Naive thymus-derived CD4-positive, alpha-beta T cell (primary cell): ENCODE measurements at regions not wholly inside any gene's neighbourhood (a gene's known extent, or its start where the extent isn't known, plus 50 kb on each side); places are given as distances from the start of the nearest gene placed in this dataset.

Source experiments
- ATAC-seq: fragments of 150-1000 bp; cut with Tn5 transposase; 2 replicates; pipeline ENCODE4 v1.10.0; 2021; ENCODE audit warnings: mild to moderate bottlenecking, moderate library complexity
- CTCF ChIA-PET: fragments of 350-600 bp; sonication (Branson Sonifier 250); formaldehyde crosslinking; loops from one replicate; lab custom pipeline; 2021; ENCODE audit warnings: antibody characterized with exemption; lab: Charles Lee
- POLR2A ChIA-PET: fragments of 350-600 bp; sonication (Branson Sonifier 250); formaldehyde crosslinking; loops from one replicate; lab custom pipeline; 2021; ENCODE audit warnings: antibody characterized with exemption, inconsistent platforms; lab: Charles Lee
- DNase-seq, 9 donors: peaks; one replicate each; pipeline versions ENCODE4 v3.0.0 to v3.0.0-alpha.2; 2020 to 2022; ENCODE audit warnings: mixed read lengths in 1 of 9
- H3K27ac ChIP-seq: one replicate; pipeline ENCODE4 v1.7.0; 2013; ENCODE audit warnings: mild to moderate bottlenecking, low read depth, low read length, moderate library complexity
- H3K27me3 ChIP-seq, 2 donors: one replicate each; pipeline ENCODE4 v1.7.0; 2013; ENCODE audit warnings: low read length in 2 of 2, mild to moderate bottlenecking in 2 of 2, moderate library complexity in 2 of 2; ENCODE audit not compliant: control insufficient read depth in 2 of 2, insufficient read depth in 2 of 2
- H3K36me3 ChIP-seq, 3 experiments: 1 replicate in 2 of 3; 2 replicates in 1 of 3; pipeline ENCODE4 v1.7.0; 2013; ENCODE audit warnings: low read length in 3 of 3, mild to moderate bottlenecking in 3 of 3, moderate library complexity in 1 of 3; ENCODE audit not compliant: insufficient read depth in 3 of 3, control insufficient read depth in 2 of 3
- H3K4me1 ChIP-seq, 2 donors: one replicate each; pipeline ENCODE4 v1.7.0; 2013; ENCODE audit warnings: low read length in 2 of 2, mild to moderate bottlenecking in 2 of 2, moderate library complexity in 1 of 2; ENCODE audit not compliant: control insufficient read depth in 2 of 2, insufficient read depth in 2 of 2
- H3K4me3 ChIP-seq: 2 replicates; pipeline ENCODE4 v1.7.0; 2013; ENCODE audit warnings: mild to moderate bottlenecking, low read length
- H3K9me3 ChIP-seq, 3 experiments: 1 replicate in 2 of 3; 2 replicates in 1 of 3; pipeline ENCODE4 v1.7.0; 2013; ENCODE audit warnings: low read length in 3 of 3; ENCODE audit not compliant: control insufficient read depth in 2 of 3
- H3K27ac Mint-ChIP-seq, 9 donors: one replicate each; pipeline ENCODE4 v1.8.0; 2020 to 2022; ENCODE audit warnings: mixed read lengths in 9 of 9, mild to moderate bottlenecking in 8 of 9, moderate library complexity in 5 of 9, inconsistent platforms in 2 of 9
- H3K27me3 Mint-ChIP-seq, 5 donors: one replicate each; pipeline ENCODE4 v1.8.0; 2021 to 2022; ENCODE audit warnings: mixed read lengths in 5 of 5, mild to moderate bottlenecking in 1 of 5
- H3K36me3 Mint-ChIP-seq, 5 donors: one replicate each; pipeline ENCODE4 v1.8.0; 2020 to 2022; ENCODE audit warnings: mixed read lengths in 5 of 5, mild to moderate bottlenecking in 3 of 5, inconsistent platforms in 1 of 5
- H3K4me1 Mint-ChIP-seq, 7 donors: one replicate each; pipeline ENCODE4 v1.8.0; 2020 to 2022; ENCODE audit warnings: mixed read lengths in 7 of 7, mild to moderate bottlenecking in 3 of 7, inconsistent platforms in 1 of 7
- H3K4me3 Mint-ChIP-seq, 10 donors: one replicate each; pipeline ENCODE4 v1.8.0; 2020 to 2022; ENCODE audit warnings: mild to moderate bottlenecking in 10 of 10, mixed read lengths in 10 of 10, moderate library complexity in 6 of 10, inconsistent platforms in 2 of 10
- H3K9me3 Mint-ChIP-seq, 11 donors: one replicate each; pipeline ENCODE4 v1.8.0; 2020 to 2022; ENCODE audit warnings: mixed read lengths in 11 of 11, mild to moderate bottlenecking in 4 of 11, inconsistent platforms in 1 of 11, moderate library complexity in 1 of 11
- intact Hi-C, 2 donors: fragments of 100-400 bp; cut with micrococcal nuclease; formaldehyde crosslinking; loops; one replicate each; pipeline ENCODE4 v1.15.1; 2023

DNA sequence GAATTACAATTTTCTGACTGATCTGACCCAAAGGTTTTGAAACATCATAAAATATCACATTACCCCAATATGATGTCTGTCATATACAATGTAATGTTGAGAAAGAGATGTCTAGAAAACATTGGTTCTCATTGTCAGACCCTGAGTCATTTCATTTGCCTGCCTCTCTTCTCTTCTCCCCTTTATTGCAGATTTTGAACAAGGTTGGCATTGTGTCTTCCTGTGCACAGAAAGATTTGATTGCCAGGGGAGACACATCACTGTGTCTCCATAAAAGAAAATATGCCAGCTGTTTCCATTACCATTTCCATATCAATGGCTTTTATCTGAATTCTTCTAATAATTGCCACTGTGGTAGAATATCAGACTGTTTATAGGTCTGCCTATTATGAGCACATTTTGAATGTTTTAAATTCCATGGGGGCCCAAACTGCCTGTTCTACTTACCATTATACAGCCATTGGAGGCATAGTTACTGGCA is 65.6 kb downstream of the IFI44 start:
- Histone ChIP-seq H3K4me1 (no peaks in the 10 kb centered on the region), H3K36me3 (no peaks in the 10 kb centered on the region), H3K27ac (no peak overlapping the region), H3K9me3 (no peaks in the 10 kb centered on the region), H3K27me3 (no peaks in the 10 kb centered on the region), H3K4me3 (no peak overlapping the region)
- DNase-seq = no peak
- ChIA-PET POLR2A (no interaction called here), CTCF (interaction anchor here (0.5 kb wide), 1 partner anchor 357 kb away, joined by 3 read pairs; no protein-coding TSS in a partner anchor)
- intact Hi-C loops = no loop called here
- peaks cover 6 to 15% (median 7%) of the 10 kb centered on the region in 5 donors for H3K27me3 Mint-ChIP-seq
- no peak overlapping the region for H3K4me3 Mint-ChIP-seq
- no peaks in the 10 kb centered on the region for H3K36me3 Mint-ChIP-seq
- ATAC-seq = no peak
- no peak overlapping the region for H3K27ac Mint-ChIP-seq
- peaks cover 0 to 1% (median 0%) of the 10 kb centered on the region in 11 donors for H3K9me3 Mint-ChIP-seq
- no peaks in the 10 kb centered on the region for H3K4me1 Mint-ChIP-seq

DNA sequence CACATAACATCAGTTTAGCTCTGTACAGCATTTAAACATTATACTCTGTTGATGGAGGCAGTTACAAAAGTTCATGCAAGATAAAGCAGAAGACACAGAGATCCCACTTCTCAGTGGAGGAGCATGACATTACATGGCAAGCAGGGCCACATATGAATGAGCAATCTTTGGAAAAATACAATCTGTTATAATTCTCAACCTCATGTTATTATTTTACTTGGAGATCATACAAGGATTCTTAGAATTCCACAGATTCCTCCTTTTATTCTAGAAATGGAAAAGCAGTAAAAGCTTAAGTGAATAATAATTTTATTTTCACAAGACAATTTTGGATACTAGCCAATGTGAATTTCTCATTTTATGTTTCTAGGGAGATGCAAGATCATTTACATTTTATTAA is 66.6 kb downstream of the IFI44 start:
- Histone ChIP-seq H3K36me3 (no peaks in the 10 kb centered on the region), H3K4me3 (no peak overlapping the region), H3K9me3 (no peaks in the 10 kb centered on the region), H3K27me3 (no peaks in the 10 kb centered on the region), H3K27ac (no peak overlapping the region), H3K4me1 (no peaks in the 10 kb centered on the region)
- Mint-ChIP-seq H3K9me3 (peaks cover 0 to 1% (median 0%) of the 10 kb centered on the region in 11 donors), H3K4me1 (no peaks in the 10 kb centered on the region), H3K4me3 (no peak overlapping the region), H3K27me3 (peaks cover 6 to 18% (median 7%) of the 10 kb centered on the region in 5 donors), H3K36me3 (no peaks in the 10 kb centered on the region), H3K27ac (no peak overlapping the region)
- CTCF ChIA-PET = no interaction called here
- ATAC-seq (no peak), DNase-seq (no peak)
- intact Hi-C loops = no loop called here
- POLR2A ChIA-PET = no interaction called here

- no peaks in the 10 kb centered on the region for H3K4me1 ChIP-seq
- ATAC-seq = no peak
- H3K4me3 Mint-ChIP-seq = no peak overlapping the region
Observed at GRCh38 chr1:78718566-78718965, 68.9 kb downstream of the IFI44 start.

DNA sequence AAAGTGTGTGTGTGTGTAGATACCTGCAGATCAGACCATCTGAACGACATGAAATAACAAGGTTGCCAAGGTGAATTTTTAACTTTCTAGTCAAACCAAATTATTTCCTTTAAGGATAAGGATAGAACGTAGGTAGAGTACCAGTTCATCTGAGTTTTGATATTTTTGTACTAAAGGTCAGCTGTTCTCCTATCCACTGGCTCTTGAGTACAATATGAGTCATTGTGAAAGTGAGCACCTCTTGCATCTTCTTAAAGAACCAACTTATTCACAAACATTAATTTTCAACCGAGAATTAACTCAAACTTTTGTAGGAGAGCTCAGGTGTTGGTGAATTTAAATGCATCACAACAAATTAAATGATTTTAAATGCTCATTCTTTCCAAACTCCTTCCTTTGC is 71.5 kb downstream of the IFI44 start:
- intact Hi-C loops = no loop called here
- CTCF ChIA-PET = no interaction called here
- Histone ChIP-seq H3K4me1 (no peaks in the 10 kb centered on the region), H3K36me3 (no peaks in the 10 kb centered on the region), H3K27ac (no peak overlapping the region), H3K4me3 (no peak overlapping the region), H3K27me3 (no peaks in the 10 kb centered on the region), H3K9me3 (no peaks in the 10 kb centered on the region)
- ATAC-seq = no peak
- Mint-ChIP-seq H3K36me3 (no peaks in the 10 kb centered on the region), H3K27ac (no peak overlapping the region), H3K9me3 (peaks cover 0 to 1% (median 0%) of the 10 kb centered on the region in 11 donors), H3K27me3 (peaks cover 0 to 18% (median 5%) of the 10 kb centered on the region in 5 donors), H3K4me3 (no peak overlapping the region), H3K4me1 (no peaks in the 10 kb centered on the region)
- POLR2A ChIA-PET = no interaction called here
- DNase-seq = no peak

More at GRCh38 chr1:78718566-78718965, 68.9 kb downstream of the IFI44 start:
- CTCF ChIA-PET = no interaction called here
- no peaks in the 10 kb centered on the region for H3K9me3 ChIP-seq
- no peaks in the 10 kb centered on the region for H3K36me3 ChIP-seq
- Mint-ChIP-seq H3K27me3 (peaks cover 0 to 18% (median 9%) of the 10 kb centered on the region in 5 donors), H3K4me1 (no peaks in the 10 kb centered on the region), H3K9me3 (peaks cover 0 to 1% (median 0%) of the 10 kb centered on the region in 11 donors), H3K27ac (no peak overlapping the region), H3K36me3 (no peaks in the 10 kb centered on the region)
- POLR2A ChIA-PET = no interaction called here
- no peak for DNase-seq
- no peaks in the 10 kb centered on the region for H3K27me3 ChIP-seq
- H3K27ac ChIP-seq = no peak overlapping the region
- intact Hi-C loops = no loop called here
- no peak overlapping the region for H3K4me3 ChIP-seq

DNA sequence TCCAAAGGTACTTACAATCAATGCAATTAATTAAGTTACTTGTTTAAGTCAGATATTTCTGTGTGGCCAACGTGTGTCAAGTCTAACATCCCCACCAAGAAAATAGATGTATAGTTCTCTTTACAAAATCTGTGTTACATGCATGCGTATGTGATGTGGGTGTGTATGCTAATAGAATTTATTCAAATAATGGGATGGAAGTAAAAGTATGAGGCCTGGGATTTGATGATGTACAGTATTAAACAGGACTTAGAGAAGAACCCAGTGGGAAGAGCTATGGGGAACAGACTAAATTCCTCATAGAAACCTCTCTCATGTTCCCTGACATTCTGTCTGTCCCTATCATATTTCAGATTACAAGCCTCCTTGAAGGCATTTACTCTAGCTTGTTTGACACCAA is 72.5 kb downstream of the IFI44 start:
- Histone ChIP-seq H3K27me3 (no peaks in the 10 kb centered on the region), H3K4me3 (no peak overlapping the region), H3K27ac (no peak overlapping the region), H3K4me1 (no peaks in the 10 kb centered on the region), H3K36me3 (no peaks in the 10 kb centered on the region), H3K9me3 (no peaks in the 10 kb centered on the region)
- DNase-seq (no peak), ATAC-seq (no peak)
- no peak overlapping the region for H3K27ac Mint-ChIP-seq
- intact Hi-C loops = no loop called here
- peaks cover 0 to 25% (median 5%) of the 10 kb centered on the region in 5 donors for H3K27me3 Mint-ChIP-seq
- H3K36me3 Mint-ChIP-seq = no peaks in the 10 kb centered on the region
- H3K4me1 Mint-ChIP-seq = no peaks in the 10 kb centered on the region
- peaks cover 0 to 1% (median 0%) of the 10 kb centered on the region in 11 donors for H3K9me3 Mint-ChIP-seq
- H3K4me3 Mint-ChIP-seq = no peak overlapping the region
- ChIA-PET CTCF (no interaction called here), POLR2A (no interaction called here)

- no peaks in the 10 kb centered on the region for H3K9me3 ChIP-seq
- ChIA-PET CTCF (no interaction called here), POLR2A (no interaction called here)
- DNase-seq = no peak
- ATAC-seq = no peak
- H3K36me3 Mint-ChIP-seq = no peaks in the 10 kb centered on the region
- H3K27me3 Mint-ChIP-seq = peaks cover 0 to 25% (median 5%) of the 10 kb centered on the region in 5 donors
- H3K4me1 Mint-ChIP-seq = no peaks in the 10 kb centered on the region
- H3K36me3 ChIP-seq = no peaks in the 10 kb centered on the region
- no peak overlapping the region for H3K4me3 ChIP-seq
- H3K4me1 ChIP-seq = no peaks in the 10 kb centered on the region
- no peak overlapping the region for H3K27ac ChIP-seq
- intact Hi-C loops = no loop called here
- no peaks in the 10 kb centered on the region for H3K27me3 ChIP-seq
- peaks cover 0 to 1% (median 0%) of the 10 kb centered on the region in 11 donors for H3K9me3 Mint-ChIP-seq
- no peak overlapping the region for H3K4me3 Mint-ChIP-seq
- H3K27ac Mint-ChIP-seq = no peak overlapping the region
Observed at GRCh38 chr1:78722521-78722920, 72.9 kb downstream of the IFI44 start.

DNA sequence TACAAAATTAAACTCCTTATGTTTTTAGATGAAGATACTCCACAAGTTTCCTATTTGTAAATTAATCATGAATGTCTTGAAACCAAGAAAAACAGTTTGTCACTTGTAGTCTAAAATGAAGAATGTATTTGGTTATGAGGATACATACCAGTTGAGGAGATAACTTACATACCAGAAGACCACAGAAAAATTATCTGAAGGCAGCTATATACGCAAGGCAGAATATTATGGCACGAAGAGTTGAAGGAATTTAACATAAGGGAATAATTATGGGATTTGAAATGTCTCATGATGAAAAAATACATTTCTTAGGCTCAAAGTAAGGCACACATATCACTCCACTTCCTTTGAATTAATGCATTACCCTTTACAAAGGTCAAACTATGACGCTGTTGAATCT is 73.3 kb downstream of the IFI44 start:
- H3K4me1 ChIP-seq = no peaks in the 10 kb centered on the region
- no peak overlapping the region for H3K4me3 ChIP-seq
- no peak for DNase-seq
- no peaks in the 10 kb centered on the region for H3K36me3 ChIP-seq
- intact Hi-C loops = no loop called here
- Mint-ChIP-seq H3K27me3 (peaks cover 0 to 28% (median 6%) of the 10 kb centered on the region in 5 donors), H3K9me3 (peaks cover 0 to 1% (median 0%) of the 10 kb centered on the region in 11 donors), H3K4me1 (no peaks in the 10 kb centered on the region), H3K27ac (no peak overlapping the region), H3K4me3 (no peak overlapping the region), H3K36me3 (no peaks in the 10 kb centered on the region)
- no peak overlapping the region for H3K27ac ChIP-seq
- no peak for ATAC-seq
- no peaks in the 10 kb centered on the region for H3K27me3 ChIP-seq
- ChIA-PET CTCF (no interaction called here), POLR2A (no interaction called here)
- no peaks in the 10 kb centered on the region for H3K9me3 ChIP-seq
